B cell (primary cell): ENCODE measurements at regions not wholly inside any gene's neighbourhood (a gene's known extent, or its start where the extent isn't known, plus 50 kb on each side); places are given as distances from the start of the nearest gene placed in this dataset.

ENCODE experiments used
- ATAC-seq: fragments of 200-7000 bp; cut with Tn5 transposase; one replicate; pipeline ENCODE4 v1.10.0; 2021; ENCODE audit warnings: low read depth, mild to moderate bottlenecking, moderate number of reproducible peaks, moderate library complexity
- CTCF ChIA-PET: fragments of 350-600 bp; sonication (Branson Sonifier 250); formaldehyde crosslinking; loops from one replicate; lab custom pipeline; 2021; ENCODE audit warnings: antibody characterized with exemption, inconsistent platforms; lab: Charles Lee
- POLR2A ChIA-PET: fragments of 350-600 bp; sonication (Branson Sonifier 250); formaldehyde crosslinking; loops from one replicate; lab custom pipeline; 2021; ENCODE audit warnings: antibody characterized with exemption; lab: Charles Lee
- DNase-seq: peaks from one replicate; pipeline ENCODE4 v3.0.0; 2013
- H2AFZ ChIP-seq: 2 replicates; pipeline ENCODE4 v1.6.1; 2012; ENCODE audit warnings: mild to moderate bottlenecking, low read depth, low read length; ENCODE audit not compliant: insufficient read depth, poor library complexity, severe bottlenecking
- H3K27ac ChIP-seq, 2 donors: 1 replicate in 1 of 2; 2 replicates in 1 of 2; pipeline ENCODE4 v1.5.1; 2012 to 2013; ENCODE audit warnings: low read length in 2 of 2, mild to moderate bottlenecking in 2 of 2, moderate library complexity in 1 of 2
- H3K27me3 ChIP-seq, 4 experiments: fragments of 200-600 bp in 1 of 4; sonication (generic) in 1 of 4; replicated peaks in 1 of 4; 1 replicate in 2 of 4; 2 replicates in 2 of 4; pipeline versions ENCODE4 v1.6.1 to v1.7.0; 2013 to 2016; ENCODE audit warnings: low read length in 3 of 4, mild to moderate bottlenecking in 2 of 4, mixed read lengths in 1 of 4, moderate library complexity in 1 of 4; ENCODE audit not compliant: insufficient read depth in 4 of 4, control insufficient read depth in 3 of 4; ENCODE audit errors: control extremely low read depth in 1 of 4
- H3K36me3 ChIP-seq, 2 experiments: replicated peaks in 1 of 2; 1 replicate in 1 of 2; 2 replicates in 1 of 2; pipeline versions ENCODE4 v1.6.1 to v1.7.1; 2013; ENCODE audit warnings: low read length in 1 of 2; ENCODE audit not compliant: insufficient read depth in 2 of 2, control insufficient read depth in 1 of 2; ENCODE audit errors: control extremely low read depth in 1 of 2, extremely low read depth in 1 of 2
- H3K4me1 ChIP-seq, 2 donors: fragments of 200-600 bp in 1 of 2; sonication (generic) in 1 of 2; 1 replicate in 1 of 2; 2 replicates in 1 of 2; pipeline versions ENCODE4 v1.5.1 to v1.6.1; 2013 to 2017; ENCODE audit warnings: low read length in 2 of 2; ENCODE audit not compliant: control insufficient read depth in 2 of 2, insufficient read depth in 2 of 2
- H3K4me2 ChIP-seq: replicated peaks from 2 replicates; pipeline ENCODE3; 2012; ENCODE audit warnings: mild to moderate bottlenecking, low read depth, low read length; ENCODE audit not compliant: poor library complexity, severe bottlenecking
- H3K4me3 ChIP-seq, 5 experiments: fragments of 200-600 bp in 1 of 5; sonication (generic) in 1 of 5; 1 replicate in 3 of 5; 2 replicates in 2 of 5; pipeline versions ENCODE4 v1.5.1 to v1.7.0; 2011 to 2016; ENCODE audit warnings: low read length in 4 of 5, mild to moderate bottlenecking in 4 of 5, low read depth in 2 of 5, control low read depth in 1 of 5, moderate library complexity in 1 of 5; ENCODE audit not compliant: insufficient read depth in 1 of 5; ENCODE audit errors: control extremely low read depth in 1 of 5, extremely low read depth in 1 of 5
- H3K79me2 ChIP-seq: fragments of 200-600 bp; sonication (generic); one replicate; pipeline ENCODE4 v1.6.0; 2016; ENCODE audit warnings: low read length; ENCODE audit not compliant: control insufficient read depth, insufficient read depth
- H3K9ac ChIP-seq: fragments of 200-600 bp; sonication (generic); 2 replicates; pipeline ENCODE4 v1.6.1; 2017; ENCODE audit warnings: mild to moderate bottlenecking, low read length, moderate library complexity
- H3K9me3 ChIP-seq, 3 donors: one replicate each; pipeline versions ENCODE4 v1.6.1 to v1.7.1; 2013; ENCODE audit warnings: low read length in 2 of 3; ENCODE audit not compliant: control insufficient read depth in 2 of 3, insufficient read depth in 1 of 3; ENCODE audit errors: control extremely low read depth in 1 of 3
- H4K20me1 ChIP-seq: 2 replicates; pipeline ENCODE4 v1.6.0; 2012; ENCODE audit warnings: mild to moderate bottlenecking, low read length; ENCODE audit not compliant: insufficient read depth, control insufficient read depth, poor library complexity, severe bottlenecking
- H3K27ac Mint-ChIP-seq: one replicate; pipeline ENCODE4 v1.8.0; 2021; ENCODE audit warnings: mixed read lengths
- H3K27me3 Mint-ChIP-seq: one replicate; pipeline ENCODE4 v1.8.0; 2021; ENCODE audit warnings: mixed read lengths
- H3K4me1 Mint-ChIP-seq: one replicate; pipeline ENCODE4 v1.8.0; 2021; ENCODE audit warnings: mixed read lengths
- H3K4me3 Mint-ChIP-seq: one replicate; pipeline ENCODE4 v1.8.0; 2021; ENCODE audit warnings: mixed read lengths
- H3K9me3 Mint-ChIP-seq: one replicate; pipeline ENCODE4 v1.8.0; 2022; ENCODE audit warnings: mixed read lengths; ENCODE audit not compliant: insufficient read depth
- CTCF ChIP-seq: fragments of 200-600 bp; IDR thresholded peaks from one replicate; pipeline ENCODE4 v1.8.0; 2022; ENCODE audit warnings: antibody characterized with exemption, mild to moderate bottlenecking
- EZH2 ChIP-seq: IDR thresholded peaks from 2 replicates; pipeline ENCODE4 v1.6.1; 2012; ENCODE audit warnings: borderline replicate concordance, low read depth, mild to moderate bottlenecking, moderate library complexity, low read length; ENCODE audit not compliant: insufficient read depth, poor library complexity, severe bottlenecking
- WGBS: methylation state at CpG from one replicate; pipeline ENCODE4 v1.1.5; 2013; ENCODE audit warnings: missing lambda C conversion rate; ENCODE audit not compliant: insufficient coverage; 5-methylcytosine and 5-hydroxymethylcytosine counted together
- intact Hi-C: fragments of 100-400 bp; cut with micrococcal nuclease; formaldehyde crosslinking; loops from one replicate; pipeline ENCODE4 v1.10.0; 2022

- H3K4me1 Mint-ChIP-seq: no peaks in the 10 kb centered on the region
- ATAC-seq: no peak
- ChIA-PET POLR2A (no interaction called here), CTCF (no interaction called here)
- Histone ChIP-seq H3K4me2 (no peak overlapping the region), H4K20me1 (no peaks in the 10 kb centered on the region), H3K9me3 (peaks cover 0 to 4% (median 0%) of the 10 kb centered on the region in 3 donors), H2AFZ (no peak overlapping the region), H3K4me3 (no peak overlapping the region), H3K4me1 (no peaks in the 10 kb centered on the region), H3K9ac (no peak overlapping the region), H3K27ac (no peak overlapping the region), H3K36me3 (no peaks in the 10 kb centered on the region), H3K79me2 (no peaks in the 10 kb centered on the region), H3K27me3 (no peaks in the 10 kb centered on the region)
- WGBS: 90% methylated on average over 28 of the region's 29 CpGs
- TF ChIP-seq EZH2 (no peak), CTCF (no peak)
- H3K27me3 Mint-ChIP-seq: no peaks in the 10 kb centered on the region
- no peak overlapping the region for H3K4me3 Mint-ChIP-seq
- no peak overlapping the region for H3K27ac Mint-ChIP-seq
- no peak for DNase-seq
- intact Hi-C loops: no loop called here
- no peaks in the 10 kb centered on the region for H3K9me3 Mint-ChIP-seq
Observed at GRCh38 chr13:111511805-111512504, 191.5 kb downstream of the TEX29 start.

GRCh38 chr13:111512707-111513106, 192.3 kb downstream of the TEX29 start:
- no peaks in the 10 kb centered on the region for H3K27me3 Mint-ChIP-seq
- Histone ChIP-seq H3K4me3 (no peak overlapping the region), H3K4me2 (no peak overlapping the region), H3K9me3 (peaks cover 0 to 4% (median 0%) of the 10 kb centered on the region in 3 donors), H3K4me1 (no peaks in the 10 kb centered on the region), H3K27me3 (no peaks in the 10 kb centered on the region), H2AFZ (no peak overlapping the region), H3K36me3 (no peaks in the 10 kb centered on the region), H3K79me2 (no peaks in the 10 kb centered on the region), H3K27ac (no peak overlapping the region), H3K9ac (no peak overlapping the region), H4K20me1 (no peaks in the 10 kb centered on the region)
- TF ChIP-seq CTCF (no peak), EZH2 (no peak)
- H3K4me3 Mint-ChIP-seq: no peak overlapping the region
- H3K27ac Mint-ChIP-seq: no peak overlapping the region
- no peaks in the 10 kb centered on the region for H3K9me3 Mint-ChIP-seq
- POLR2A ChIA-PET: no interaction called here
- ATAC-seq: no peak
- CTCF ChIA-PET: no interaction called here
- DNase-seq: no peak
- intact Hi-C loops: no loop called here
- no peaks in the 10 kb centered on the region for H3K4me1 Mint-ChIP-seq
- 89% methylated on average over 12 of the region's 13 CpGs for WGBS
